A549 (cell line): ENCODE measurements at regions not wholly inside any gene's neighbourhood (a gene's known extent, or its start where the extent isn't known, plus 50 kb on each side); places are given as distances from the start of the nearest gene placed in this dataset.

Experiments
- ATAC-seq, 2 experiments: fragments of 200-7000 bp in 1 of 2; fragments of >200 bp in 1 of 2; cut with Nextera tagmentation in 1 of 2; cut with Tn5 transposase in 1 of 2; 3 replicates each; pipeline versions ENCODE4 v1.8.0 to v1.9.1; 2018 to 2020; ENCODE audit warnings: mild to moderate bottlenecking in 1 of 2, moderate library complexity in 1 of 2
- CTCF ChIA-PET: fragments of 300-600 bp; sonication (Branson Sonifier 250); formaldehyde crosslinking; extraction: SDS; loops from one replicate; lab custom pipeline; 2021; ENCODE audit warnings: antibody characterized with exemption, inconsistent platforms; lab: Yijun Ruan, JAX
- POLR2A ChIA-PET: fragments of 350-600 bp; formaldehyde crosslinking; extraction: SDS; loops from one replicate; lab custom pipeline; 2021; ENCODE audit warnings: antibody characterized with exemption, inconsistent platforms; lab: Yijun Ruan, JAX
- DNase-seq, 2 experiments: peaks; one replicate each; pipeline versions ENCODE4 v3.0.0 to v3.0.0-alpha.2; 2011 to 2016; ENCODE audit warnings: low read depth in 1 of 2, low spot score in 1 of 2
- FAIRE-seq: peaks from 2 replicates; lab custom pipeline; 2011; peaks lifted over from hg19 to GRCh38; lab: Jason Lieb, UNC
- H3K27ac ChIP-seq, 2 experiments: fragments of >200 bp; sonication (Bioruptor Twin); formaldehyde crosslinking; 3 replicates each; pipeline ENCODE4 v1.5.1; 2016 to 2017
- H3K4me1 ChIP-seq: fragments of >200 bp; sonication (Bioruptor Twin); formaldehyde crosslinking; 3 replicates; pipeline ENCODE4 v1.6.1; 2016
- H3K4me2 ChIP-seq: fragments of >200 bp; sonication (Bioruptor Twin); formaldehyde crosslinking; 3 replicates; pipeline ENCODE4 v1.6.1; 2016
- H3K4me3 ChIP-seq: fragments of >200 bp; sonication (Bioruptor Twin); formaldehyde crosslinking; 3 replicates; pipeline ENCODE4 v1.5.1; 2016
- H3K9me3 ChIP-seq: fragments of >200 bp; sonication (Bioruptor Twin); formaldehyde crosslinking; 3 replicates; pipeline ENCODE4 v1.6.1; 2016
- CEBPB ChIP-seq, 2 experiments: fragments of >200 bp in 1 of 2; sonication (Bioruptor Twin) in 1 of 2; formaldehyde crosslinking in 1 of 2; IDR thresholded peaks; 2 replicates each; pipeline ENCODE4 v1.6.1; 2012 to 2016
- CHD2 ChIP-seq: fragments of 150-350 bp; IDR thresholded peaks from 2 replicates; pipeline ENCODE4 v1.6.1; 2014; ENCODE audit warnings: low read length; ENCODE audit not compliant: partially characterized antibody
- EHF ChIP-seq: fragments of 250-450 bp; sonication (Bioruptor Pico); IDR thresholded peaks from 2 replicates; pipeline ENCODE4 v1.5.0; 2020; ENCODE audit warnings: mild to moderate bottlenecking
- EP300 ChIP-seq, 2 experiments: fragments of >200 bp; sonication (Bioruptor Twin); formaldehyde crosslinking; IDR thresholded peaks; 2 replicates in 1 of 2; 3 replicates in 1 of 2; pipeline ENCODE4 v1.6.1; 2016 to 2017
- FOSB ChIP-seq: fragments of 250-450 bp; sonication (Bioruptor Pico); IDR thresholded peaks from 2 replicates; pipeline ENCODE4 v1.5.0; 2020; ENCODE audit warnings: mild to moderate bottlenecking, moderate library complexity
- GATA3 ChIP-seq: IDR thresholded peaks from 2 replicates; pipeline ENCODE4 v1.6.1; 2012; ENCODE audit warnings: borderline replicate concordance
- HOXB5 ChIP-seq: fragments of 250-450 bp; sonication (Bioruptor Pico); IDR thresholded peaks from 2 replicates; pipeline ENCODE4 v1.5.0; 2020; ENCODE audit warnings: mild to moderate bottlenecking, moderate library complexity
- NFE2L2 ChIP-seq: fragments of 150-350 bp; conservative IDR thresholded peaks from 2 replicates; pipeline ENCODE4 v1.6.1; 2014; ENCODE audit warnings: low read length
- NPAS2 ChIP-seq: fragments of 250-450 bp; sonication (Bioruptor Pico); IDR thresholded peaks from 2 replicates; pipeline ENCODE4 v1.8.0; 2022; ENCODE audit warnings: mild to moderate bottlenecking, moderate library complexity, borderline replicate concordance
- NR3C1 ChIP-seq: fragments of >200 bp; sonication (Bioruptor Twin); formaldehyde crosslinking; IDR thresholded peaks from 3 replicates; pipeline ENCODE4 v1.6.1; 2017
- POLR2A ChIP-seq: IDR thresholded peaks from 2 replicates; pipeline ENCODE4 v1.6.1; 2012; ENCODE audit warnings: mild to moderate bottlenecking, low read length
- POLR2AphosphoS2 ChIP-seq: conservative IDR thresholded peaks from 2 replicates; pipeline ENCODE4 v1.6.1; 2012; ENCODE audit warnings: low read length, improper control_type of control experiment, inconsistent platforms
- RAD21 ChIP-seq, 2 experiments: fragments of >200 bp in 1 of 2; sonication (Bioruptor Twin) in 1 of 2; formaldehyde crosslinking in 1 of 2; IDR thresholded peaks in 1 of 2; conservative IDR thresholded peaks in 1 of 2; 2 replicates in 1 of 2; 3 replicates in 1 of 2; pipeline ENCODE4 v1.6.1; 2012 to 2018; ENCODE audit warnings: inconsistent platforms in 1 of 2
- RCOR1 ChIP-seq: fragments of 150-350 bp; IDR thresholded peaks from 2 replicates; pipeline ENCODE4 v1.6.1; 2014; ENCODE audit warnings: antibody characterized with exemption, low read length, low read depth
- RFX5 ChIP-seq: fragments of 450-650 bp; IDR thresholded peaks from 2 replicates; pipeline ENCODE4 v1.7.1; 2014; ENCODE audit warnings: antibody characterized with exemption, mild to moderate bottlenecking, moderate library complexity
- SMC3 ChIP-seq: fragments of >200 bp; sonication (Bioruptor Twin); formaldehyde crosslinking; IDR thresholded peaks from 3 replicates; pipeline ENCODE4 v1.6.1; 2018; ENCODE audit warnings: inconsistent platforms
- TFCP2L1 ChIP-seq: fragments of 250-450 bp; sonication (Bioruptor Pico); IDR thresholded peaks from 2 replicates; pipeline ENCODE4 v1.5.0; 2021; ENCODE audit warnings: mild to moderate bottlenecking
- TP53 ChIP-seq: fragments of 250-450 bp; sonication (Bioruptor Pico); IDR thresholded peaks from 2 replicates; pipeline ENCODE4 v1.5.0; 2021; ENCODE audit warnings: mild to moderate bottlenecking, moderate library complexity
- ZC3H11A ChIP-seq: fragments of 450-650 bp; IDR thresholded peaks from 2 replicates; pipeline ENCODE4 v1.6.1; 2014; ENCODE audit warnings: antibody characterized with exemption, mild to moderate bottlenecking
- ZFP36 ChIP-seq: fragments of 450-650 bp; IDR thresholded peaks from 2 replicates; pipeline ENCODE4 v1.6.1; 2014; ENCODE audit warnings: borderline replicate concordance; ENCODE audit not compliant: partially characterized antibody
- ZNF302 ChIP-seq: fragments of 250-450 bp; sonication (Bioruptor Pico); IDR thresholded peaks from 2 replicates; pipeline ENCODE4 v1.9.0; 2021; ENCODE audit warnings: inconsistent platforms, mild to moderate bottlenecking, moderate library complexity
- WGBS: methylation state at CpG from one replicate; pipeline ENCODE4 v1.1.6; 2017; ENCODE audit errors: missing lambda C conversion rate; 5-methylcytosine and 5-hydroxymethylcytosine counted together
- TF ChIP-seq, protein P1 (sequence below): fragments of >200 bp; sonication (Bioruptor Twin); formaldehyde crosslinking; IDR thresholded peaks from 3 replicates; pipeline ENCODE4 v1.5.1; 2016
- TF ChIP-seq, protein P2 (sequence below): fragments of 450-650 bp; IDR thresholded peaks from 2 replicates; pipeline ENCODE4 v1.6.1; 2014; ENCODE audit warnings: antibody characterized with exemption
- TF ChIP-seq, protein P3 (sequence below): fragments of 250-450 bp; sonication (Bioruptor Pico); IDR thresholded peaks from 2 replicates; pipeline ENCODE4 v1.5.0; 2020; ENCODE audit warnings: low read depth, mild to moderate bottlenecking, moderate library complexity

DNA sequence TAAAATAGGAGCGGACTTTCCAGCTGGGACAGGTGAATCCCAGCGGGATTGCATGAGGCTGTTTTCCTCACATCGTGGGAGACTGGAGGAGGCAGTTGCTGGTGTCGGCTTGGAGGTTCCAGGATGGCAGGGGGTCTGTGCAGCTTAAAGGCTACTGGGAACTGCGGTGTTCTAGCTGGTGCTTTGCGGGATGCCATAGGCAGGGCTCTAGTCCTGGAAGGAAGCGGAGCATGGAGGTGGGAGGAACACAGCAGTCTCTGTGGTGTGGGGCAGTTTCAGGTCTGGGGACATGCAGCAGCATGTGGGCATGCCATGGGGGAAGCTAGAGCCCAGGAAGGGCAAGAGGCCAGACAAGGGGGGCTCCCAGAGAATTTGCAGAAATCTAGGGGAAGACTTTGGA lies 141.5 kb downstream of the NSG2 start:
- DNase-seq (no peak), ATAC-seq (no peak), FAIRE-seq (no peak)
- Histone ChIP-seq H3K4me2 (no peak overlapping the region), H3K9me3 (no peaks in the 10 kb centered on the region), H3K4me1 (no peaks in the 10 kb centered on the region), H3K4me3 (no peak overlapping the region), H3K27ac (no peak overlapping the region)
- TF ChIP-seq, protein P1, sequence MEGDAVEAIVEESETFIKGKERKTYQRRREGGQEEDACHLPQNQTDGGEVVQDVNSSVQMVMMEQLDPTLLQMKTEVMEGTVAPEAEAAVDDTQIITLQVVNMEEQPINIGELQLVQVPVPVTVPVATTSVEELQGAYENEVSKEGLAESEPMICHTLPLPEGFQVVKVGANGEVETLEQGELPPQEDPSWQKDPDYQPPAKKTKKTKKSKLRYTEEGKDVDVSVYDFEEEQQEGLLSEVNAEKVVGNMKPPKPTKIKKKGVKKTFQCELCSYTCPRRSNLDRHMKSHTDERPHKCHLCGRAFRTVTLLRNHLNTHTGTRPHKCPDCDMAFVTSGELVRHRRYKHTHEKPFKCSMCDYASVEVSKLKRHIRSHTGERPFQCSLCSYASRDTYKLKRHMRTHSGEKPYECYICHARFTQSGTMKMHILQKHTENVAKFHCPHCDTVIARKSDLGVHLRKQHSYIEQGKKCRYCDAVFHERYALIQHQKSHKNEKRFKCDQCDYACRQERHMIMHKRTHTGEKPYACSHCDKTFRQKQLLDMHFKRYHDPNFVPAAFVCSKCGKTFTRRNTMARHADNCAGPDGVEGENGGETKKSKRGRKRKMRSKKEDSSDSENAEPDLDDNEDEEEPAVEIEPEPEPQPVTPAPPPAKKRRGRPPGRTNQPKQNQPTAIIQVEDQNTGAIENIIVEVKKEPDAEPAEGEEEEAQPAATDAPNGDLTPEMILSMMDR: no peak
- TF ChIP-seq ZNF302 (CRISPR knock-in tag): no peak
- TF ChIP-seq TFCP2L1: no peak
- no peak for TF ChIP-seq GATA3
- TF ChIP-seq EP300 (IDR thresholded peaks at IDR 0.05): no peak
- TF ChIP-seq HOXB5: no peak
- no peak for TF ChIP-seq NR3C1
- no peak for TF ChIP-seq RCOR1
- TF ChIP-seq NPAS2 (CRISPR knock-in tag): no peak
- TF ChIP-seq NFE2L2: no peak
- TF ChIP-seq, protein P2, sequence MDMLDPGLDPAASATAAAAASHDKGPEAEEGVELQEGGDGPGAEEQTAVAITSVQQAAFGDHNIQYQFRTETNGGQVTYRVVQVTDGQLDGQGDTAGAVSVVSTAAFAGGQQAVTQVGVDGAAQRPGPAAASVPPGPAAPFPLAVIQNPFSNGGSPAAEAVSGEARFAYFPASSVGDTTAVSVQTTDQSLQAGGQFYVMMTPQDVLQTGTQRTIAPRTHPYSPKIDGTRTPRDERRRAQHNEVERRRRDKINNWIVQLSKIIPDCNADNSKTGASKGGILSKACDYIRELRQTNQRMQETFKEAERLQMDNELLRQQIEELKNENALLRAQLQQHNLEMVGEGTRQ: no peak
- TF ChIP-seq SMC3: no peak
- no peak for TF ChIP-seq CEBPB (IDR thresholded peaks at IDR 0.05)
- no peak for TF ChIP-seq RAD21 (conservative IDR thresholded peaks at IDR 0.05 in 1 of 2, IDR thresholded peaks at IDR 0.05 in 1 of 2)
- no peak for TF ChIP-seq EHF (CRISPR knock-in tag)
- TF ChIP-seq, protein P3, sequence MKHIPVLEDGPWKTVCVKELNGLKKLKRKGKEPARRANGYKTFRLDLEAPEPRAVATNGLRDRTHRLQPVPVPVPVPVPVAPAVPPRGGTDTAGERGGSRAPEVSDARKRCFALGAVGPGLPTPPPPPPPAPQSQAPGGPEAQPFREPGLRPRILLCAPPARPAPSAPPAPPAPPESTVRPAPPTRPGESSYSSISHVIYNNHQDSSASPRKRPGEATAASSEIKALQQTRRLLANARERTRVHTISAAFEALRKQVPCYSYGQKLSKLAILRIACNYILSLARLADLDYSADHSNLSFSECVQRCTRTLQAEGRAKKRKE: no peak
- 36% methylated on average over 7 of the region's 7 CpGs for WGBS
- POLR2A ChIA-PET: no interaction called here
- CTCF ChIA-PET: no interaction called here

DNA sequence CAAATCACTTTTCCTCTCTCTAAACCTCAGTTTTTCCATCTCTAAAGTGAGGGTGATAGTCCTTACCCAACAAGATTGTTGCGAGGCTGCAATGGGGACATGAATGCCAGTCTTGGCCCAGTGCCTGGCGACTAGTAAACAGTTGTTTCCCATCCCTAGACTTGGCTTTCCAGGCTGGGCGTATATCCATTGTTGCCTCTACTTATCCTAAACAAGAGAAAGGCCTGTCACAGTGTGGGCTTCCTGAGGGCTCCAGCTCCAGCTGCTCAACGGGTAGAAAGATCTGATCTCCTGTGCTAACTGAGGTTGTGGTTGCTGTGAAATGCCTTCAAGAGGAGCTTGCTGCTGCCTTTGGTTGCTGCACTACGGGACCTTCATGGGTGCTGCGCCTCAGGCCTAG lies 142.0 kb downstream of the NSG2 start:
- POLR2A ChIA-PET: no interaction called here
- CTCF ChIA-PET: interaction anchor here (0.6 kb wide), 1 partner anchor 27 kb away, joined by 3 read pairs; no protein-coding TSS in a partner anchor
- DNase-seq (no peak), ATAC-seq (no peak), FAIRE-seq (no peak)
- H3K9me3 ChIP-seq: no peaks in the 10 kb centered on the region
- no peak overlapping the region for H3K4me2 ChIP-seq
- no peak overlapping the region for H3K27ac ChIP-seq
- H3K4me1 ChIP-seq: no peaks in the 10 kb centered on the region
- no peak overlapping the region for H3K4me3 ChIP-seq
- WGBS: 33% methylated on average over 6 of the region's 6 CpGs
- TF ChIP-seq POLR2A: no peak
- no peak for TF ChIP-seq POLR2AphosphoS2
- no peak for TF ChIP-seq CHD2
- no peak for TF ChIP-seq TP53 (CRISPR knock-in tag)
- TF ChIP-seq, protein P3: no peak
- no peak for TF ChIP-seq TFCP2L1
- no peak for TF ChIP-seq FOSB (CRISPR knock-in tag)
- TF ChIP-seq ZC3H11A: no peak
- TF ChIP-seq NPAS2 (CRISPR knock-in tag): no peak
- no peak for TF ChIP-seq RFX5
- TF ChIP-seq ZFP36: no peak
- no peak for TF ChIP-seq NR3C1
- TF ChIP-seq, all 56 proteins: peak for 0
